SK-N-MC (cell line): ENCODE measurements at regions not wholly inside any gene's neighbourhood (a gene's known extent, or its start where the extent isn't known, plus 50 kb on each side); places are given as distances from the start of the nearest gene placed in this dataset.

ENCODE experiments used
- EZH2 ChIP-seq: fragments of 200-600 bp; sonication (generic); IDR thresholded peaks from one replicate; pipeline ENCODE4 v1.6.1; 2017; ENCODE audit warnings: antibody characterized with exemption
- POLR2AphosphoS5 ChIP-seq: IDR thresholded peaks from 2 replicates; pipeline ENCODE4 v1.6.1; 2012; ENCODE audit warnings: mild to moderate bottlenecking, low read depth, low read length, borderline replicate concordance

DNA sequence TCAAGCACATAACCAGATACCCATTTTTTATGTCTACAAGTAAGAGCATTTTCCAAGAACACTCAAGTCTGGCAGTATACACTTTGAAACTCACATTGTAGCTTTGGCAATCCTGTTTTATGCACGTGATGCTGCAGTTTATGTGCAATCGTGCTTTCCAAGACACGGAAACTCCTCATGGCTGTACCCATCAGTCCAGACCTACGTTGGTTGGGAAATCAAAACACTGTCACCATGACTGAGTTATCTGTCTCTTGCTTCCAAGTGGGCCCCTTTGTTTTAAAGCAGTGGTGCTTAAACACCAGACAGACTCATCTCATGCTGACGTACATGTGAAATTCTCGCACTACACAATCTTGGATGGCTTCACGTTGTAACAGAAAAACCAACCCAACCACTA, 192.8 kb downstream of the LTN1 start:
- TF ChIP-seq EZH2 (no peak), POLR2AphosphoS5 (no peak)
